ENCODE measurements at regions not wholly inside any gene's neighbourhood (a gene's known extent, or its start where the extent isn't known, plus 50 kb on each side); places are given as distances from the start of the nearest gene placed in this dataset.
"Not testable (repeated sequence)": the region's sequence is repeated elsewhere in the genome, so short reads cannot be mapped to it uniquely, and the experiment has no call there.

DNA sequence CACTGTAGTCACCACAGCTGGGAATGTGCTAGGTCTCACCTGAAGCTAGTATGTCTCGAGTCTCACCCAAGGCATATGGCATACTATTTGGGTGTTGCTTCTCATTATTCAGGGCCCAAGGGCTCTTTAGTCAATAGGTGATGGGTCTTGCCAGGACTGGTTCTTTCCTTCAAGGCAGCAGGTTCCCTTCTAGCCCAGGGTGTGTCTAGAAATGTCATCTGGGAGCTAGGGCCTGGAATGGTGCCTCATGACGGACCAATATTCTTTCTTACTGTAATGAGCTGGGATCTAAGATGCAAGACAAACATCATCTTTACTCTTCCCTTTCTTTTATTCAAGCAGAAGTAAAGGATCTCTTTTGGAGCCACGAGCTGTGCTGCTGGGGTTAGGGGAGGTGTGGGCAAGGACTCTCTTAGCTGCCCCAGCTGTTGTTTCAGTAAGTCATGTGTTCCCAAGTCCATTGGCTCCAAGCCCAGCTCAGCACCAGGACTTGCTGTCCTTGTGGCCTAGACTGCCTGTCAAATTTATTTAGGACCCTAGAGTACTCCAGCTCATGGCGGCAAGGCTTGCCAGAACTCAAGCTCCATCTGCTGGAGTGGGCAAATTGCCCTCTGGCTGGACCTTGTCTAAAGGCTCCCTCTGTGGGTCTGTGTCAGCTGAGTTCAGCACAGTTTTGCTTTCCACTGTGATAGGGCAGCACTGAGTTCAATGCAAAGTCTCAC is 106.0 kb upstream of the POTEB3 start:
- DNase-seq; H3K4me1 ChIP-seq; intact Hi-C loops (cut with DNase I; ENCODE audit: low total_unique reads); H3K9me3 ChIP-seq; H3K4me3 ChIP-seq; H3K27ac ChIP-seq; H3K36me3 ChIP-seq; H3K27me3 ChIP-seq (replicated peaks in 1 of 7): not testable (repeated sequence)
- 33 to 63% (median 54%) methylated on average over 2 of the region's 4 CpGs for WGBS, 5 donors

DNA sequence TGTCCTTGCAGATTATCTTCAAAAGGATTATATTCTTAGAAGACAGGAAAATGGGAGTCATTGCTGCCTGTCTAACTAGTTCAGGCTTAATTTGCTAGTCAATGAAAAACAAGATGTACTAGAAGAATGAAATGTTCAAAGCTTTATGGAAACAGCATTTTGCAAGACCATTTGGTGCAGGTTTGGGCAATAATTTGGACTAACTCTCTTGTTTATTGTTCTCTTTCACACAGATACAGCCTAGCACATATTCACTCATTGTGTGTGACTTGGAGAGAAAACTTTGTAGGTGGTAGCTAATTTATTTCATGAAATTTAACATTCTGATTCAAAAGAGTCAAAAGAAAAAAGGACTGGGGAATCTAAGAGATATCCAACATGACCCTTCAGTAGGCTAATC is 92.5 kb upstream of the POTEB3 start:
- DNase-seq; H3K9me3 ChIP-seq; H3K36me3 ChIP-seq; H3K27ac ChIP-seq; intact Hi-C loops (cut with DNase I; ENCODE audit: low total_unique reads); H3K27me3 ChIP-seq (replicated peaks in 1 of 7); H3K4me1 ChIP-seq; H3K4me3 ChIP-seq: not testable (repeated sequence)

DNA sequence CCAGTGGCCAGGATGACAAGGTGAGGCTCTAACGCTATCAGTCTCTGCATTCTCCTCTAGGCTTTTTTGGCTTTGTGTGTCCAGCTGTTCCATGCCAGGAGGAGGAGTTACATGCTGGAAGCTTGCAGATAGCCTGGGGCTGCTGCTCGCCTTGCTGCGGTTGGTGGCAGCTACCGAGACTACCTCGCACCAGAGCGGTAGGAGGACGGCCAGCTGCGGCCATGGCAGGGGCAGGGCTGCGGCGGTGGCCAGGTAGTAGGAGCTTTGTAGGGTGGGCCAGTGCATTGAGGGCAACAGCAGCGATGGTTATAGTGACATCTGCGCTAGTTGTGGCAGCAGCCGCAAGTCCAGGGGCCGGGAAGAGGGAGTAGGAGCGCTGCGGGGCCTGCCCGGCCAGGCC is 75.9 kb upstream of the POTEB3 start:
- intact Hi-C loops (cut with DNase I; ENCODE audit: low total_unique reads); H3K36me3 ChIP-seq; H3K27me3 ChIP-seq (replicated peaks in 1 of 7); H3K4me1 ChIP-seq; H3K9me3 ChIP-seq; H3K27ac ChIP-seq; H3K4me3 ChIP-seq; DNase-seq: not testable (repeated sequence)
- 92 to 100% (median 94%) methylated on average over 1 to 5 of the region's 17 CpGs; no CpG with 5 or more reads in 1 of the 5 donors for WGBS, 5 donors

DNA sequence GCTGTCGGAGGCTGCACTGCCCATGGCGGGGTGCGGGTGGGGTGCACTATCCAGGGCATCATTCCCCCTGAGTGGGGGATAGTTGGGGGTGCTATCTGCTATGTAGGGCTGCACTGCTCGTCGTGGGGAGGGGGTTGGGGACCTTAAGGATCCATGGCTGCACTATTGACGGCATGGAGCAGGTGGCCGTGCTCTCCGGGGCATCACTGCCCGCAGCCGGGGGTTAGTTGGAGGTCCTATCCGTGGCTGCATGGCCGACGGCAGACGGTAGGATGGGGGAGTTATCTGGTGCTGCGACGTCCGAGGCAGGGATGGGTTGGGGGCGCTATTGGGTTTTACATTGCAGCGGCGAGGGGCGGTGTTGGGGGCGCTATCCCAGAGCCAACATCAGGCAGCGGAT is 75.0 kb upstream of the POTEB3 start:
- H3K27ac ChIP-seq; H3K4me3 ChIP-seq; intact Hi-C loops (cut with DNase I; ENCODE audit: low total_unique reads); H3K9me3 ChIP-seq; DNase-seq; H3K27me3 ChIP-seq (replicated peaks in 1 of 7); H3K36me3 ChIP-seq; H3K4me1 ChIP-seq: not testable (repeated sequence)
- no CpG with 5 or more reads among the region's 23 CpGs for WGBS, 5 donors

DNA sequence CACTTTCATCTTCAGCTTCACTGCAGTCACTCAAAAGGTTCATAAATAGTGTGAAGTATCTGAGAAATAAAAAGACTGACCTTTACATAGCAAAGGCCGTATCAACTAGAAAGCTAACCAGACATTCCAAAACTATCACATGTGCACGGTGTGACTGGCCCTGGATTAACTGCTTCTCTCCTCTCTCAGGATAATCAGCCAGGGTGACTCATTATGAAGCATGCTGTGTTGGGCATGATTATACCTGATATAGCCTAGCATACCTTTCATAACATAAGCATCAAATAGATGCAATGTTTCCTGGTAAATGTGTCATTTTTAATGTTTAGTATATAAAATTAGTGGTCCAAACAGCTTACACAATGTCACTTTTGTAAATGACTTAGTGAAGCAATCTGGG is 62.7 kb upstream of the POTEB3 start:
- H3K9me3 ChIP-seq; H3K4me3 ChIP-seq; intact Hi-C loops (cut with DNase I; ENCODE audit: low total_unique reads); H3K27me3 ChIP-seq (replicated peaks in 1 of 7); H3K4me1 ChIP-seq; DNase-seq; H3K27ac ChIP-seq; H3K36me3 ChIP-seq: not testable (repeated sequence)
- no CpG with 5 or more reads among the region's 2 CpGs for WGBS, 5 donors

Small RNA genes in the stretch of these regions (microRNA-seq; reads per million reads assigned to microRNA genes)
- gene MIR5701-2: 0 reads per million in 3 donors

Small RNA genes in the stretch of these regions (small RNA-seq; reads per million reads assigned to genes)
- gene AC135068.3: 0 reads per million in 4 donors
- 0 reads per million in 4 donors for gene MIR5701-2
